H1 (cell line): ENCODE measurements at regions not wholly inside any gene's neighbourhood (a gene's known extent, or its start where the extent isn't known, plus 50 kb on each side); places are given as distances from the start of the nearest gene placed in this dataset.

Source experiments
- CTCF ChIA-PET: fragments of 300-600 bp; sonication (Branson Sonifier 250); formaldehyde crosslinking; loops from one replicate; lab custom pipeline; 2021; ENCODE audit not compliant: partially characterized antibody; lab: Charles Lee
- POLR2A ChIA-PET: fragments of 300-600 bp; sonication (Branson Sonifier 250); formaldehyde crosslinking; loops from one replicate; lab custom pipeline; 2021; ENCODE audit warnings: inconsistent platforms; ENCODE audit not compliant: partially characterized antibody; lab: Charles Lee
- DNase-seq, 2 experiments: peaks; one replicate each; pipeline versions ENCODE4 v3.0.0 to v3.0.0-alpha.2; 2010 to 2022; ENCODE audit warnings: low spot score in 2 of 2, low read depth in 1 of 2, mixed read lengths in 1 of 2
- FAIRE-seq: peaks from 2 replicates; lab custom pipeline; 2011; peaks lifted over from hg19 to GRCh38; lab: Jason Lieb, UNC
- H2AFZ ChIP-seq: 2 replicates; pipeline ENCODE4 v1.8.1; 2012; ENCODE audit warnings: low read length, inconsistent platforms
- H2AK5ac ChIP-seq: 2 replicates; pipeline ENCODE4 v1.6.1; 2013; ENCODE audit warnings: low read depth, low read length
- H2BK120ac ChIP-seq: replicated peaks from 2 replicates; pipeline ENCODE3; 2013; ENCODE audit warnings: low read depth, low read length, inconsistent platforms
- H2BK12ac ChIP-seq: 2 replicates; pipeline ENCODE4 v1.6.1; 2013; ENCODE audit warnings: low read depth, low read length
- H2BK15ac ChIP-seq: 2 replicates; pipeline ENCODE4 v1.6.1; 2013; ENCODE audit warnings: low read length
- H2BK20ac ChIP-seq: 2 replicates; pipeline ENCODE4 v1.6.1; 2013; ENCODE audit warnings: low read length
- H2BK5ac ChIP-seq: 2 replicates; pipeline ENCODE4 v1.6.1; 2013; ENCODE audit warnings: low read depth, low read length
- H3K14ac ChIP-seq: 2 replicates; pipeline ENCODE4 v1.6.1; 2013; ENCODE audit warnings: inconsistent platforms; ENCODE audit not compliant: insufficient read length
- H3K18ac ChIP-seq: 2 replicates; pipeline ENCODE4 v1.6.1; 2013; ENCODE audit warnings: low read length; ENCODE audit errors: extremely low read depth
- H3K23ac ChIP-seq: 2 replicates; pipeline ENCODE4 v1.6.1; 2013; ENCODE audit warnings: inconsistent platforms; ENCODE audit not compliant: insufficient read length
- H3K23me2 ChIP-seq: 2 replicates; pipeline ENCODE4 v1.6.1; 2013; ENCODE audit warnings: low read depth, low read length
- H3K27ac ChIP-seq: 2 replicates; pipeline ENCODE4 v1.6.1; 2011; ENCODE audit warnings: low read depth, low read length, inconsistent platforms
- H3K27me3 ChIP-seq, 4 experiments: replicated peaks in 1 of 4; 1 replicate in 1 of 4; 2 replicates in 3 of 4; pipeline versions ENCODE4 v1.6.1 to v1.8.1; 2011 to 2013; ENCODE audit warnings: low read length in 3 of 4, mild to moderate bottlenecking in 3 of 4, inconsistent platforms in 2 of 4, mixed read lengths in 2 of 4, moderate library complexity in 1 of 4; ENCODE audit not compliant: control insufficient read depth in 3 of 4, insufficient read depth in 3 of 4; ENCODE audit errors: extremely low read depth in 1 of 4
- H3K36me3 ChIP-seq, 4 experiments: 2 replicates each; pipeline versions ENCODE4 v1.6.1 to v1.8.1; 2011 to 2013; ENCODE audit warnings: mild to moderate bottlenecking in 4 of 4, low read length in 3 of 4, moderate library complexity in 2 of 4, control low read depth in 1 of 4, inconsistent platforms in 1 of 4; ENCODE audit not compliant: insufficient read depth in 4 of 4, control insufficient read depth in 2 of 4
- H3K4ac ChIP-seq: replicated peaks from 2 replicates; pipeline ENCODE3; 2013; ENCODE audit warnings: low read length, low read depth, mixed read lengths, inconsistent platforms; ENCODE audit not compliant: insufficient read length
- H3K4me1 ChIP-seq, 4 experiments: replicated peaks in 1 of 4; 1 replicate in 1 of 4; 2 replicates in 3 of 4; pipeline versions ENCODE4 v1.6.1 to v1.8.1; 2011 to 2013; ENCODE audit warnings: low read length in 3 of 4, inconsistent platforms in 2 of 4, mixed read lengths in 1 of 4; ENCODE audit not compliant: insufficient read depth in 4 of 4, control insufficient read depth in 3 of 4
- H3K4me2 ChIP-seq, 2 experiments: 2 replicates each; pipeline versions ENCODE4 v1.6.1 to v1.8.1; 2011 to 2013; ENCODE audit warnings: low read depth in 2 of 2, low read length in 2 of 2, control low read depth in 1 of 2, inconsistent platforms in 1 of 2, mild to moderate bottlenecking in 1 of 2; ENCODE audit not compliant: insufficient read depth in 1 of 2
- H3K4me3 ChIP-seq, 4 experiments: fragments of 200-600, 300-600 bp in 1 of 4; sonication (generic), shearing (Covaris generic), sonication (Bioruptor Twin) in 1 of 4; 2 replicates each; pipeline versions ENCODE4 v1.5.1 to v1.8.1; 2011 to 2016; ENCODE audit warnings: low read length in 4 of 4, low read depth in 3 of 4, control low read depth in 2 of 4, inconsistent platforms in 2 of 4, mild to moderate bottlenecking in 2 of 4, mixed read lengths in 1 of 4, moderate library complexity in 1 of 4; ENCODE audit not compliant: insufficient read depth in 2 of 4; ENCODE audit errors: extremely low read depth in 1 of 4
- H3K56ac ChIP-seq: replicated peaks from 2 replicates; pipeline ENCODE3; 2013; ENCODE audit warnings: low read depth, mild to moderate bottlenecking, mixed read lengths, low read length, inconsistent platforms; ENCODE audit not compliant: insufficient read length
- H3K79me1 ChIP-seq: 2 replicates; pipeline ENCODE4 v1.6.1; 2013; ENCODE audit warnings: low read depth, low read length, control low read depth
- H3K79me2 ChIP-seq, 2 experiments: 2 replicates each; pipeline versions ENCODE4 v1.6.1 to v1.8.1; 2012 to 2013; ENCODE audit warnings: low read length in 2 of 2, mild to moderate bottlenecking in 2 of 2, inconsistent platforms in 1 of 2; ENCODE audit not compliant: insufficient read depth in 2 of 2, control insufficient read depth in 1 of 2
- H3K9ac ChIP-seq, 4 experiments: replicated peaks in 1 of 4; 1 replicate in 1 of 4; 2 replicates in 3 of 4; pipeline versions ENCODE4 v1.6.1 to v1.8.1; 2011 to 2013; ENCODE audit warnings: low read depth in 3 of 4, low read length in 3 of 4, control low read depth in 2 of 4, mild to moderate bottlenecking in 2 of 4, moderate library complexity in 2 of 4, inconsistent platforms in 1 of 4; ENCODE audit errors: extremely low read depth in 1 of 4
- H3K9me3 ChIP-seq, 2 experiments: 2 replicates each; pipeline versions ENCODE4 v1.6.1 to v1.8.1; 2012 to 2013; ENCODE audit warnings: mild to moderate bottlenecking in 2 of 2, moderate library complexity in 2 of 2, control low read depth in 1 of 2, inconsistent platforms in 1 of 2, low read depth in 1 of 2, low read length in 1 of 2, mixed read lengths in 1 of 2; ENCODE audit not compliant: insufficient read depth in 2 of 2
- H4K20me1 ChIP-seq, 2 experiments: replicated peaks in 1 of 2; 2 replicates each; pipeline versions ENCODE3 to v1.8.1; 2011 to 2013; ENCODE audit warnings: inconsistent platforms in 2 of 2, low read length in 2 of 2, mild to moderate bottlenecking in 1 of 2; ENCODE audit not compliant: insufficient read depth in 2 of 2, control insufficient read depth in 1 of 2
- H4K5ac ChIP-seq: 2 replicates; pipeline ENCODE4 v1.6.1; 2013; ENCODE audit warnings: low read length, low read depth, mixed read lengths, inconsistent platforms; ENCODE audit not compliant: insufficient read length
- H4K8ac ChIP-seq: 2 replicates; pipeline ENCODE4 v1.8.0; 2013; ENCODE audit warnings: mild to moderate bottlenecking, moderate library complexity, low read length, inconsistent platforms; ENCODE audit not compliant: insufficient read depth; ENCODE audit errors: extremely low read depth
- H4K91ac ChIP-seq: replicated peaks from 2 replicates; pipeline ENCODE3; 2013; ENCODE audit warnings: low read length, mixed read lengths, inconsistent platforms; ENCODE audit not compliant: insufficient read length
- ASH2L ChIP-seq: fragments of 200-600, 300-600 bp; sonication (generic); IDR thresholded peaks from one replicate; pipeline ENCODE4 v1.7.1; 2017; ENCODE audit warnings: low read length
- CEBPB ChIP-seq: IDR thresholded peaks from 2 replicates; pipeline ENCODE4 v1.6.1; 2012; ENCODE audit warnings: low read depth, low read length
- CTBP2 ChIP-seq: IDR thresholded peaks from 2 replicates; pipeline ENCODE4 v1.7.0; 2011; ENCODE audit warnings: borderline replicate concordance, mild to moderate bottlenecking, moderate library complexity, mixed read lengths, low read length; ENCODE audit not compliant: insufficient read depth, insufficient read length
- CTCF ChIP-seq, 3 experiments: IDR thresholded peaks; 1 replicate in 2 of 3; 2 replicates in 1 of 3; pipeline versions ENCODE4 v1.5.1 to v1.6.1; 2011; ENCODE audit warnings: low read length in 3 of 3, mild to moderate bottlenecking in 3 of 3, inconsistent platforms in 2 of 3, low read depth in 1 of 3, moderate library complexity in 1 of 3; ENCODE audit not compliant: insufficient read depth in 1 of 3; ENCODE audit errors: control extremely low read depth in 1 of 3
- E2F6 ChIP-seq: IDR thresholded peaks from 2 replicates; pipeline ENCODE4 v1.6.1; 2012; ENCODE audit warnings: inconsistent platforms
- JUND ChIP-seq: IDR thresholded peaks from 2 replicates; pipeline ENCODE4 v1.6.1; 2011; ENCODE audit warnings: mild to moderate bottlenecking, improper control_type of control experiment, low read length
- RAD21 ChIP-seq, 2 experiments: IDR thresholded peaks in 1 of 2; conservative IDR thresholded peaks in 1 of 2; 2 replicates each; pipeline ENCODE4 v1.6.1; 2011; ENCODE audit warnings: low read depth in 2 of 2, low read length in 2 of 2, improper control_type of control experiment in 1 of 2, inconsistent platforms in 1 of 2, mild to moderate bottlenecking in 1 of 2, moderate library complexity in 1 of 2
- SIX5 ChIP-seq: IDR thresholded peaks from 2 replicates; pipeline ENCODE4 v1.6.1; 2011; ENCODE audit warnings: mild to moderate bottlenecking, low read depth, low read length
- SUZ12 ChIP-seq: fragments of 200-600 bp; sonication (generic); IDR thresholded peaks from 2 replicates; pipeline ENCODE4 v1.6.1; 2012; ENCODE audit warnings: mild to moderate bottlenecking, inconsistent platforms, low read length, moderate library complexity, mixed read lengths
- TCF12 ChIP-seq: IDR thresholded peaks from 2 replicates; pipeline ENCODE4 v1.6.1; 2011; ENCODE audit warnings: low read depth, mild to moderate bottlenecking, low read length
- ZNF274 ChIP-seq: IDR thresholded peaks from 2 replicates; pipeline ENCODE4 v1.7.0; 2012; ENCODE audit warnings: low read length, borderline replicate concordance; ENCODE audit errors: extremely low read depth
- WGBS, 2 experiments: shearing (Covaris generic) in 1 of 2; methylation state at CpG; one replicate each; pipeline versions ENCODE4 v1.1.6 to v1.1.7; 2013 to 2015; ENCODE audit warnings: low lambda C conversion rate in 2 of 2, mixed read lengths in 2 of 2, inconsistent platforms in 1 of 2, low coverage in 1 of 2, missing lambda C conversion rate in 1 of 2; ENCODE audit not compliant: insufficient replicate concordance in 2 of 2, insufficient coverage in 1 of 2, insufficient read length in 1 of 2; ENCODE audit errors: extremely low coverage in 1 of 2, missing lambda C conversion rate in 1 of 2; 5-methylcytosine and 5-hydroxymethylcytosine counted together

- no peak overlapping the region for H3K9ac ChIP-seq
- H2AFZ ChIP-seq = no peak overlapping the region
- no peak overlapping the region for H2BK20ac ChIP-seq
- no peak for FAIRE-seq
- H3K56ac ChIP-seq = no peak overlapping the region
- no peak overlapping the region for H4K5ac ChIP-seq
- no peak overlapping the region for H3K23ac ChIP-seq
- H3K18ac ChIP-seq = no peak overlapping the region
- H3K4me3 ChIP-seq = no peak overlapping the region
- no peak overlapping the region for H4K91ac ChIP-seq
- no peaks in the 10 kb centered on the region for H3K79me2 ChIP-seq
- 82% methylated on average over 3 of the region's 3 CpGs; no CpG with 5 or more reads in 1 of the 2 experiments for WGBS, 2 experiments
- no peaks in the 10 kb centered on the region for H3K9me3 ChIP-seq
- DNase-seq = no peak
- H4K8ac ChIP-seq = no peak overlapping the region
- no peak overlapping the region for H2BK12ac ChIP-seq
- POLR2A ChIA-PET = no interaction called here
- H3K23me2 ChIP-seq = no peaks in the 10 kb centered on the region
- H3K4ac ChIP-seq = no peak overlapping the region
- H4K20me1 ChIP-seq = no peaks in the 10 kb centered on the region
- no peak overlapping the region for H2BK5ac ChIP-seq
- H2AK5ac ChIP-seq = no peak overlapping the region
- H2BK15ac ChIP-seq = no peak overlapping the region
- CTCF ChIA-PET = no interaction called here
- no peaks in the 10 kb centered on the region for H3K36me3 ChIP-seq
- no peaks in the 10 kb centered on the region for H3K79me1 ChIP-seq
- H3K4me2 ChIP-seq = no peak overlapping the region
- no peak overlapping the region for H2BK120ac ChIP-seq
- H3K14ac ChIP-seq = no peak overlapping the region
- peaks cover 0 to 1% (median 0%) of the 10 kb centered on the region in 4 experiments; a peak in 3 of 7 replicates for H3K27me3 ChIP-seq
- peaks cover 0 to 4% (median under 1%) of the 10 kb centered on the region in 4 experiments; a peak in 1 of 7 replicates for H3K4me1 ChIP-seq
- H3K27ac ChIP-seq = no peak overlapping the region
- TF ChIP-seq CTBP2 (no peak), SUZ12 (no peak), CTCF (IDR thresholded peaks at IDR 0.05; ENCODE audit: control extremely low read depth in 1 of 3, insufficient read depth in 1 of 3, low read depth in 1 of 3, low read length in 3 of 3) (no peak), JUND (no peak), SIX5 (no peak), RAD21 (IDR thresholded peaks at IDR 0.05 in 1 of 2, conservative IDR thresholded peaks at IDR 0.05 in 1 of 2; ENCODE audit: low read depth in 2 of 2, low read length in 2 of 2) (no peak), E2F6 (no peak), CEBPB (no peak), TCF12 (no peak), ZNF274 (no peak), ASH2L (no peak)
Observed at GRCh38 chr17:72294487-72294893, 173.7 kb downstream of the SOX9 start.
